Hepatocyte (in vitro differentiated cells): ENCODE measurements at regions not wholly inside any gene's neighbourhood (a gene's known extent, or its start where the extent isn't known, plus 50 kb on each side); places are given as distances from the start of the nearest gene placed in this dataset.

ENCODE experiments used
- CTCF ChIP-seq: fragments of 200-600 bp; sonication (generic); IDR thresholded peaks from 2 replicates; pipeline ENCODE4 v1.5.1; 2016; ENCODE audit warnings: antibody characterized with exemption, mild to moderate bottlenecking; ENCODE audit not compliant: poor library complexity
- EZH2 ChIP-seq: fragments of 200-600 bp; sonication (generic); IDR thresholded peaks from 2 replicates; pipeline ENCODE4 v1.6.1; 2016; ENCODE audit warnings: antibody characterized with exemption, mild to moderate bottlenecking, borderline replicate concordance
- EZH2phosphoT487 ChIP-seq: fragments of 200-600 bp; sonication (generic); IDR thresholded peaks from one replicate; pipeline ENCODE4 v1.6.1; 2018; ENCODE audit warnings: antibody characterized with exemption, mild to moderate bottlenecking, low read depth, moderate library complexity; ENCODE audit not compliant: unreplicated experiment, severe bottlenecking

GRCh38 chr14:101017806-101018560 lies 114.5 kb upstream of the RTL1 start:
- no peak for TF ChIP-seq CTCF
- TF ChIP-seq EZH2phosphoT487: no peak
- no peak for TF ChIP-seq EZH2
